ENCODE measurements at regions not wholly inside any gene's neighbourhood (a gene's known extent, or its start where the extent isn't known, plus 50 kb on each side); places are given as distances from the start of the nearest gene placed in this dataset.

GRCh38 chr11:22491555-22492225 is 133.9 kb downstream of the FANCF start:
- Histone ChIP-seq H3K9ac (ENCODE audit: low read length) (no peak overlapping the region), H3K36me3 (ENCODE audit: insufficient read depth, low read length) (no peaks in the 10 kb centered on the region), H3K4me1 (ENCODE audit: insufficient read depth, low read length) (no peaks in the 10 kb centered on the region), H3K27ac (ENCODE audit: low read depth, low read length) (no peak overlapping the region), H3K27me3 (ENCODE audit: control insufficient read depth in 1 of 2, insufficient read depth in 2 of 2, low read length in 2 of 2) (no peaks in the 10 kb centered on the region), H3K4me3 (ENCODE audit: low read depth in 1 of 2, low read length in 2 of 2) (no peak overlapping the region), H3K9me3 (ENCODE audit: low read length) (no peaks in the 10 kb centered on the region)

- Histone ChIP-seq H3K27ac (ENCODE audit: low read depth, low read length) (no peak overlapping the region), H3K27me3 (ENCODE audit: control insufficient read depth in 1 of 2, insufficient read depth in 2 of 2, low read length in 2 of 2) (no peaks in the 10 kb centered on the region), H3K9me3 (ENCODE audit: low read length) (no peaks in the 10 kb centered on the region), H3K36me3 (ENCODE audit: insufficient read depth, low read length) (no peaks in the 10 kb centered on the region), H3K9ac (ENCODE audit: low read length) (no peak overlapping the region), H3K4me1 (ENCODE audit: insufficient read depth, low read length) (peaks cover 5% of the 10 kb centered on the region), H3K4me3 (ENCODE audit: low read depth in 1 of 2, low read length in 2 of 2) (no peak overlapping the region)
These were observed 142.0 kb downstream of the SLC17A6 start for GRCh38 chr11:22479971-22480720.

GRCh38 chr11:22479208-22479607 is 141.0 kb downstream of the SLC17A6 start:
- Histone ChIP-seq H3K9me3 (ENCODE audit: low read length) (no peaks in the 10 kb centered on the region), H3K27ac (ENCODE audit: low read depth, low read length) (no peak overlapping the region), H3K27me3 (ENCODE audit: control insufficient read depth in 1 of 2, insufficient read depth in 2 of 2, low read length in 2 of 2) (no peaks in the 10 kb centered on the region)

GRCh38 chr11:22478169-22478568 is 140.0 kb downstream of the SLC17A6 start:
- no peak overlapping the region for H3K9ac ChIP-seq (ENCODE audit: low read length)

More at GRCh38 chr11:22479208-22479607, 141.0 kb downstream of the SLC17A6 start:
- Histone ChIP-seq H3K4me1 (ENCODE audit: insufficient read depth, low read length) (peaks cover 5% of the 10 kb centered on the region), H3K4me3 (ENCODE audit: low read depth in 1 of 2, low read length in 2 of 2) (no peak overlapping the region), H3K36me3 (ENCODE audit: insufficient read depth, low read length) (no peaks in the 10 kb centered on the region), H3K9ac (ENCODE audit: low read length) (no peak overlapping the region)

GRCh38 chr11:22477312-22477711 is 139.1 kb downstream of the SLC17A6 start:
- Histone ChIP-seq H3K4me3 (ENCODE audit: low read depth in 1 of 2, low read length in 2 of 2) (no peak overlapping the region), H3K27ac (ENCODE audit: low read depth, low read length) (no peak overlapping the region), H3K9ac (ENCODE audit: low read length) (no peak overlapping the region), H3K36me3 (ENCODE audit: insufficient read depth, low read length) (no peaks in the 10 kb centered on the region), H3K4me1 (ENCODE audit: insufficient read depth, low read length) (peaks cover 5% of the 10 kb centered on the region), H3K27me3 (ENCODE audit: control insufficient read depth in 1 of 2, insufficient read depth in 2 of 2, low read length in 2 of 2) (no peaks in the 10 kb centered on the region), H3K9me3 (ENCODE audit: low read length) (no peaks in the 10 kb centered on the region)

More at GRCh38 chr11:22478169-22478568, 140.0 kb downstream of the SLC17A6 start:
- H3K27ac ChIP-seq (ENCODE audit: low read depth, low read length) = no peak overlapping the region
- no peaks in the 10 kb centered on the region for H3K9me3 ChIP-seq (ENCODE audit: low read length)
- no peaks in the 10 kb centered on the region for H3K27me3 ChIP-seq (ENCODE audit: control insufficient read depth in 1 of 2, insufficient read depth in 2 of 2, low read length in 2 of 2)
- H3K36me3 ChIP-seq (ENCODE audit: insufficient read depth, low read length) = no peaks in the 10 kb centered on the region
- H3K4me3 ChIP-seq (ENCODE audit: low read depth in 1 of 2, low read length in 2 of 2) = no peak overlapping the region
- H3K4me1 ChIP-seq (ENCODE audit: insufficient read depth, low read length) = peaks cover 5% of the 10 kb centered on the region

GRCh38 chr11:22476589-22476988 is 138.4 kb downstream of the SLC17A6 start:
- H3K9me3 ChIP-seq (ENCODE audit: low read length) = no peaks in the 10 kb centered on the region
- peaks cover 5% of the 10 kb centered on the region for H3K4me1 ChIP-seq (ENCODE audit: insufficient read depth, low read length)
- no peak overlapping the region for H3K4me3 ChIP-seq (ENCODE audit: low read depth in 1 of 2, low read length in 2 of 2)
- no peaks in the 10 kb centered on the region for H3K27me3 ChIP-seq (ENCODE audit: control insufficient read depth in 1 of 2, insufficient read depth in 2 of 2, low read length in 2 of 2)
- no peak overlapping the region for H3K27ac ChIP-seq (ENCODE audit: low read depth, low read length)
- H3K9ac ChIP-seq (ENCODE audit: low read length) = no peak overlapping the region
- H3K36me3 ChIP-seq (ENCODE audit: insufficient read depth, low read length) = no peaks in the 10 kb centered on the region

- Histone ChIP-seq H3K4me3 (ENCODE audit: low read depth in 1 of 2, low read length in 2 of 2) (no peak overlapping the region), H3K9me3 (ENCODE audit: low read length) (no peaks in the 10 kb centered on the region), H3K27me3 (ENCODE audit: control insufficient read depth in 1 of 2, insufficient read depth in 2 of 2, low read length in 2 of 2) (no peaks in the 10 kb centered on the region), H3K27ac (ENCODE audit: low read depth, low read length) (no peak overlapping the region), H3K4me1 (ENCODE audit: insufficient read depth, low read length) (peaks cover under 1% of the 10 kb centered on the region), H3K9ac (ENCODE audit: low read length) (no peak overlapping the region), H3K36me3 (ENCODE audit: insufficient read depth, low read length) (no peaks in the 10 kb centered on the region)
These were observed 136.4 kb downstream of the SLC17A6 start for GRCh38 chr11:22474616-22475015.

GRCh38 chr11:22473586-22473985 is 135.4 kb downstream of the SLC17A6 start:
- H3K9ac ChIP-seq (ENCODE audit: low read length) = no peak overlapping the region
- H3K9me3 ChIP-seq (ENCODE audit: low read length) = no peaks in the 10 kb centered on the region
- H3K27ac ChIP-seq (ENCODE audit: low read depth, low read length) = no peak overlapping the region
- no peaks in the 10 kb centered on the region for H3K27me3 ChIP-seq (ENCODE audit: control insufficient read depth in 1 of 2, insufficient read depth in 2 of 2, low read length in 2 of 2)
- H3K4me3 ChIP-seq (ENCODE audit: low read depth in 1 of 2, low read length in 2 of 2) = no peak overlapping the region
- H3K36me3 ChIP-seq (ENCODE audit: insufficient read depth, low read length) = no peaks in the 10 kb centered on the region
- no peaks in the 10 kb centered on the region for H3K4me1 ChIP-seq (ENCODE audit: insufficient read depth, low read length)

GRCh38 chr11:22472306-22472705 is 134.1 kb downstream of the SLC17A6 start:
- H3K4me1 ChIP-seq (ENCODE audit: insufficient read depth, low read length) = no peaks in the 10 kb centered on the region
- H3K9me3 ChIP-seq (ENCODE audit: low read length) = no peaks in the 10 kb centered on the region
- H3K27ac ChIP-seq (ENCODE audit: low read depth, low read length) = no peak overlapping the region
- no peaks in the 10 kb centered on the region for H3K36me3 ChIP-seq (ENCODE audit: insufficient read depth, low read length)
- H3K27me3 ChIP-seq (ENCODE audit: control insufficient read depth in 1 of 2, insufficient read depth in 2 of 2, low read length in 2 of 2) = no peaks in the 10 kb centered on the region
- H3K4me3 ChIP-seq (ENCODE audit: low read depth in 1 of 2, low read length in 2 of 2) = no peak overlapping the region
- no peak overlapping the region for H3K9ac ChIP-seq (ENCODE audit: low read length)

- Histone ChIP-seq H3K36me3 (ENCODE audit: insufficient read depth, low read length) (no peaks in the 10 kb centered on the region), H3K4me1 (ENCODE audit: insufficient read depth, low read length) (no peaks in the 10 kb centered on the region), H3K27ac (ENCODE audit: low read depth, low read length) (no peak overlapping the region), H3K9me3 (ENCODE audit: low read length) (no peaks in the 10 kb centered on the region), H3K4me3 (ENCODE audit: low read depth in 1 of 2, low read length in 2 of 2) (no peak overlapping the region), H3K9ac (ENCODE audit: low read length) (no peak overlapping the region), H3K27me3 (ENCODE audit: control insufficient read depth in 1 of 2, insufficient read depth in 2 of 2, low read length in 2 of 2) (no peaks in the 10 kb centered on the region)
These were observed 133.2 kb downstream of the SLC17A6 start for GRCh38 chr11:22471385-22471784.

GRCh38 chr11:22467741-22468140 is 129.6 kb downstream of the SLC17A6 start:
- no peak overlapping the region for H3K9ac ChIP-seq (ENCODE audit: low read length)
- H3K27me3 ChIP-seq (ENCODE audit: control insufficient read depth in 1 of 2, insufficient read depth in 2 of 2, low read length in 2 of 2) = no peaks in the 10 kb centered on the region
- no peak overlapping the region for H3K4me3 ChIP-seq (ENCODE audit: low read depth in 1 of 2, low read length in 2 of 2)
- H3K36me3 ChIP-seq (ENCODE audit: insufficient read depth, low read length) = no peaks in the 10 kb centered on the region
- no peaks in the 10 kb centered on the region for H3K4me1 ChIP-seq (ENCODE audit: insufficient read depth, low read length)
- H3K9me3 ChIP-seq (ENCODE audit: low read length) = no peaks in the 10 kb centered on the region
- H3K27ac ChIP-seq (ENCODE audit: low read depth, low read length) = no peak overlapping the region

- no peak overlapping the region for H3K9ac ChIP-seq (ENCODE audit: low read length)
- no peaks in the 10 kb centered on the region for H3K27me3 ChIP-seq (ENCODE audit: control insufficient read depth in 1 of 2, insufficient read depth in 2 of 2, low read length in 2 of 2)
- no peaks in the 10 kb centered on the region for H3K36me3 ChIP-seq (ENCODE audit: insufficient read depth, low read length)
- H3K9me3 ChIP-seq (ENCODE audit: low read length) = no peaks in the 10 kb centered on the region
- no peak overlapping the region for H3K27ac ChIP-seq (ENCODE audit: low read depth, low read length)
- no peak overlapping the region for H3K4me3 ChIP-seq (ENCODE audit: low read depth in 1 of 2, low read length in 2 of 2)
- H3K4me1 ChIP-seq (ENCODE audit: insufficient read depth, low read length) = no peaks in the 10 kb centered on the region
These were observed 129.1 kb downstream of the SLC17A6 start for GRCh38 chr11:22467248-22467647.
